Endothelial cell (in vitro differentiated cells): ENCODE measurements at regions not wholly inside any gene's neighbourhood (a gene's known extent, or its start where the extent isn't known, plus 50 kb on each side); places are given as distances from the start of the nearest gene placed in this dataset.

Source experiments
- DNase-seq: peaks from one replicate; pipeline ENCODE4 v3.0.0; 2021; ENCODE audit warnings: low spot score
- H3K27ac Mint-ChIP-seq: one replicate; pipeline ENCODE4 v1.8.0; 2021; ENCODE audit warnings: mixed read lengths, inconsistent platforms; ENCODE audit not compliant: unreplicated experiment
- H3K27me3 Mint-ChIP-seq: one replicate; pipeline ENCODE4 v1.8.0; 2021; ENCODE audit warnings: mild to moderate bottlenecking, moderate library complexity, mixed read lengths, inconsistent platforms; ENCODE audit not compliant: unreplicated experiment
- H3K36me3 Mint-ChIP-seq: one replicate; pipeline ENCODE4 v1.8.0; 2021; ENCODE audit warnings: mild to moderate bottlenecking, low read depth, mixed read lengths, inconsistent platforms; ENCODE audit not compliant: unreplicated experiment
- H3K4me1 Mint-ChIP-seq: one replicate; pipeline ENCODE4 v1.8.0; 2021; ENCODE audit warnings: mild to moderate bottlenecking, mixed read lengths, inconsistent platforms; ENCODE audit not compliant: unreplicated experiment
- H3K4me3 Mint-ChIP-seq: one replicate; pipeline ENCODE4 v1.8.0; 2021; ENCODE audit warnings: mild to moderate bottlenecking, mixed read lengths, inconsistent platforms; ENCODE audit not compliant: unreplicated experiment
- H3K9me3 Mint-ChIP-seq: one replicate; pipeline ENCODE4 v1.8.0; 2021; ENCODE audit warnings: mixed read lengths, inconsistent platforms; ENCODE audit not compliant: unreplicated experiment
- TF ChIP-seq, protein P1 (sequence below): fragments of 200-600 bp; sonication (generic); IDR thresholded peaks from one replicate; pipeline ENCODE4 v1.5.0; 2021; ENCODE audit warnings: antibody characterized with exemption; ENCODE audit not compliant: unreplicated experiment

- Mint-ChIP-seq H3K4me3 (no peak overlapping the region), H3K27me3 (no peaks in the 10 kb centered on the region), H3K9me3 (no peaks in the 10 kb centered on the region), H3K27ac (no peak overlapping the region), H3K36me3 (no peaks in the 10 kb centered on the region), H3K4me1 (no peaks in the 10 kb centered on the region)
- no peak for DNase-seq
- TF ChIP-seq, protein P1, sequence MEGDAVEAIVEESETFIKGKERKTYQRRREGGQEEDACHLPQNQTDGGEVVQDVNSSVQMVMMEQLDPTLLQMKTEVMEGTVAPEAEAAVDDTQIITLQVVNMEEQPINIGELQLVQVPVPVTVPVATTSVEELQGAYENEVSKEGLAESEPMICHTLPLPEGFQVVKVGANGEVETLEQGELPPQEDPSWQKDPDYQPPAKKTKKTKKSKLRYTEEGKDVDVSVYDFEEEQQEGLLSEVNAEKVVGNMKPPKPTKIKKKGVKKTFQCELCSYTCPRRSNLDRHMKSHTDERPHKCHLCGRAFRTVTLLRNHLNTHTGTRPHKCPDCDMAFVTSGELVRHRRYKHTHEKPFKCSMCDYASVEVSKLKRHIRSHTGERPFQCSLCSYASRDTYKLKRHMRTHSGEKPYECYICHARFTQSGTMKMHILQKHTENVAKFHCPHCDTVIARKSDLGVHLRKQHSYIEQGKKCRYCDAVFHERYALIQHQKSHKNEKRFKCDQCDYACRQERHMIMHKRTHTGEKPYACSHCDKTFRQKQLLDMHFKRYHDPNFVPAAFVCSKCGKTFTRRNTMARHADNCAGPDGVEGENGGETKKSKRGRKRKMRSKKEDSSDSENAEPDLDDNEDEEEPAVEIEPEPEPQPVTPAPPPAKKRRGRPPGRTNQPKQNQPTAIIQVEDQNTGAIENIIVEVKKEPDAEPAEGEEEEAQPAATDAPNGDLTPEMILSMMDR, result no peak
Observed at GRCh38 chr2:45236268-45236667, 227.0 kb upstream of the SIX2 start.

DNA sequence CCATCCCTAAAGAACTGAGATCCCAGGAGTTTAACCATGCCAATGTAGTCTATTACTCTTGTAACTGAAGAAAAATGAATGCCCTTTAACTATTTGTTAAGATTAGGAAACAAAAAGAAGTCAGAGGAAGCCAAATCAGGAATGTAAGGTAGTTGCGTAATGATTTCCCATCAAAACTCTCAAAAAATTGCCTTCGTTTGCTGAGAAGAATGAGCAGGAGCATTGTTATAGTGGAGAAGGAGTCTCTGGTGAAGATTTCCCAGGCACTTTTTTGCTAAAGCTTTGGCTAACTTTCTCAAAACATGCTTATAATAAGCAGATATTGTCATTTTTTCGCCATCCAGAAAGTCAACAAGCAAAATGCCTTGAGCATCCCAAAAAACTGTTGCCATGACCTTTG is 224.0 kb upstream of the SIX2 start:
- no peak for DNase-seq
- Mint-ChIP-seq H3K4me1 (peaks cover 5% of the 10 kb centered on the region), H3K4me3 (no peak overlapping the region), H3K27me3 (no peaks in the 10 kb centered on the region), H3K36me3 (no peaks in the 10 kb centered on the region), H3K9me3 (no peaks in the 10 kb centered on the region), H3K27ac (no peak overlapping the region)
- TF ChIP-seq, protein P1, result no peak

GRCh38 chr2:45232818-45233217 is 223.6 kb upstream of the SIX2 start:
- H3K36me3 Mint-ChIP-seq, result no peaks in the 10 kb centered on the region

GRCh38 chr2:45229411-45229810 is 220.2 kb upstream of the SIX2 start:
- Mint-ChIP-seq H3K27me3 (no peaks in the 10 kb centered on the region), H3K4me1 (peaks cover 6% of the 10 kb centered on the region), H3K9me3 (no peaks in the 10 kb centered on the region), H3K27ac (no peak overlapping the region), H3K4me3 (no peak overlapping the region), H3K36me3 (no peaks in the 10 kb centered on the region)
- DNase-seq, result no peak
- TF ChIP-seq, protein P1, result no peak

More at GRCh38 chr2:45232818-45233217, 223.6 kb upstream of the SIX2 start:
- TF ChIP-seq, protein P1, result no peak
- no peak for DNase-seq
- Mint-ChIP-seq H3K27me3 (no peaks in the 10 kb centered on the region), H3K4me3 (no peak overlapping the region), H3K9me3 (no peaks in the 10 kb centered on the region), H3K27ac (no peak overlapping the region), H3K4me1 (peaks cover 6% of the 10 kb centered on the region)

- no peak overlapping the region for H3K27ac Mint-ChIP-seq
- no peak for DNase-seq
- no peaks in the 10 kb centered on the region for H3K27me3 Mint-ChIP-seq
- no peak overlapping the region for H3K4me3 Mint-ChIP-seq
- TF ChIP-seq, protein P1, result no peak
- H3K4me1 Mint-ChIP-seq, result peaks cover 6% of the 10 kb centered on the region
- H3K9me3 Mint-ChIP-seq, result no peaks in the 10 kb centered on the region
- no peaks in the 10 kb centered on the region for H3K36me3 Mint-ChIP-seq
Observed at GRCh38 chr2:45227347-45227746, 218.1 kb upstream of the SIX2 start.
